NB4 (cell line): ENCODE measurements at regions not wholly inside any gene's neighbourhood (a gene's known extent, or its start where the extent isn't known, plus 50 kb on each side); places are given as distances from the start of the nearest gene placed in this dataset.

ENCODE experiments used
- DNase-seq: peaks from one replicate; pipeline ENCODE4 v3.0.0; 2010; ENCODE audit warnings: low read depth
- H3K4me3 ChIP-seq: one replicate; pipeline ENCODE4 v1.5.1; 2011; ENCODE audit warnings: mild to moderate bottlenecking, low read depth, low read length, moderate library complexity
- MAX ChIP-seq: IDR thresholded peaks from 2 replicates; pipeline ENCODE4 v1.6.1; 2011; ENCODE audit warnings: low read depth, low read length
- MYC ChIP-seq: IDR thresholded peaks from 2 replicates; pipeline ENCODE4 v1.6.1; 2011; ENCODE audit warnings: low read depth, low read length
- POLR2A ChIP-seq: IDR thresholded peaks from 2 replicates; pipeline ENCODE4 v1.6.1; 2011; ENCODE audit warnings: mild to moderate bottlenecking; ENCODE audit not compliant: insufficient read length; ENCODE audit errors: extremely low read depth
- TF ChIP-seq, protein P1 (sequence below): IDR thresholded peaks from one replicate; pipeline ENCODE4 v1.5.1; 2012; ENCODE audit warnings: low read depth, low read length

GRCh38 chr10:109430043-109430760 is 493.1 kb downstream of the XPNPEP1 start:
- H3K4me3 ChIP-seq: no peak overlapping the region
- no peak for DNase-seq
- TF ChIP-seq MAX (no peak), MYC (no peak), POLR2A (no peak)
- TF ChIP-seq, protein P1, sequence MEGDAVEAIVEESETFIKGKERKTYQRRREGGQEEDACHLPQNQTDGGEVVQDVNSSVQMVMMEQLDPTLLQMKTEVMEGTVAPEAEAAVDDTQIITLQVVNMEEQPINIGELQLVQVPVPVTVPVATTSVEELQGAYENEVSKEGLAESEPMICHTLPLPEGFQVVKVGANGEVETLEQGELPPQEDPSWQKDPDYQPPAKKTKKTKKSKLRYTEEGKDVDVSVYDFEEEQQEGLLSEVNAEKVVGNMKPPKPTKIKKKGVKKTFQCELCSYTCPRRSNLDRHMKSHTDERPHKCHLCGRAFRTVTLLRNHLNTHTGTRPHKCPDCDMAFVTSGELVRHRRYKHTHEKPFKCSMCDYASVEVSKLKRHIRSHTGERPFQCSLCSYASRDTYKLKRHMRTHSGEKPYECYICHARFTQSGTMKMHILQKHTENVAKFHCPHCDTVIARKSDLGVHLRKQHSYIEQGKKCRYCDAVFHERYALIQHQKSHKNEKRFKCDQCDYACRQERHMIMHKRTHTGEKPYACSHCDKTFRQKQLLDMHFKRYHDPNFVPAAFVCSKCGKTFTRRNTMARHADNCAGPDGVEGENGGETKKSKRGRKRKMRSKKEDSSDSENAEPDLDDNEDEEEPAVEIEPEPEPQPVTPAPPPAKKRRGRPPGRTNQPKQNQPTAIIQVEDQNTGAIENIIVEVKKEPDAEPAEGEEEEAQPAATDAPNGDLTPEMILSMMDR: no peak

DNA sequence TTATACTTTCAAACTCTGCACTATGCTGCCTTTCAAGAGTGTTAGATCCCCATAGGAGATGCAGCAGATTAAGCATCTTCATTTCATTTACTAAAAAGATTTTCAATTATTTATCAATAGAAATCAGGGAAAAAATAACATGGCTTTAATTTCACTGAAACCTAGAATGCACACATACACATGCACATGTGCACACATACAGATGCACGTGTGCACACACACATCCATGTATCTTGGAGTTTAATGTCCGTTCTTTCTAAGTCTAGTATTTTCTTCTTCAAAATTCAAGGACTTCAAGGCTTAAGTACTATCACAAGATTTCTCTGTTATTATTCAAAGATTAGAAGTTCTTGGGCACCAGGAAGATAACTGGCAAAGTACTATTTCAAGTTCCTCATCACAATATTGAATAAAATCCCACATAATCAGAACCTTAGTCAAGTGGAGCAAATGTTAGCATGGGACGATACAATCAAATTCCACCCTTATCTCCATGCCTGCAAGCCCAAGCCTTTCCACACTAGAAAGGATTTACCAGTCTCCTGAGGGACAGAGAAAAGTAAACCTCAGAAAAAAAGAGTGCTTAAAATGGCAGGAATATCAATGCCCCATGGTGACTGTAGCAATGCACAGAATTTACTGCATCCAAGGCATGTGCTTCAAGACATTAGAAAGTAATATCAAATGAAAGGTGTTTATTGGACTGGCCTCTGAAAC is 494.4 kb downstream of the XPNPEP1 start:
- no peak for DNase-seq
- no peak for TF ChIP-seq MAX
- no peak for TF ChIP-seq MYC
- TF ChIP-seq, protein P1: no peak
- no peak for TF ChIP-seq POLR2A
- no peak overlapping the region for H3K4me3 ChIP-seq

- DNase-seq: no peak
- TF ChIP-seq MYC (no peak), POLR2A (no peak), MAX (no peak)
- TF ChIP-seq, protein P1: no peak
- no peak overlapping the region for H3K4me3 ChIP-seq
Observed at GRCh38 chr10:109427411-109427810, 495.9 kb downstream of the XPNPEP1 start.

DNA sequence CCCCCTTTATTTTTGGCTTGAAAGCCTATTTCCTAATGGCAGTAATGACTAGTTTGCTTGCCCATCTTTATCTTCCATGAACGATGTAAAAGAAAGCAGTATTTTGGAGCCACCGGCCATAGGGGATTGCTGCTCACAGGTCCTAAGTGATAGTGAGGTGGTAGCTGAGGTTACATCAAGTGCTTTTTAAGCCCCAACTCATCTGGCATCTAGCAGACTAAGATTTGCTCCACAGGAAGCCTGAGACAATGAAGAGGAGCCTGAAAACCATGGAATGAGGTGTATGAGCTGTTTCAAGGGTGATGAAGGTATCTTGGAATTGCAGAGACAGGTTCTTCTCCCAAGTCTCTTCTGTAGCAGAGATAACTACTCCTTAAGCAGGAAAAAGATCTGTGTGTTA is 496.3 kb downstream of the XPNPEP1 start:
- TF ChIP-seq MYC (no peak), POLR2A (no peak), MAX (no peak)
- TF ChIP-seq, protein P1: no peak
- no peak for DNase-seq
- H3K4me3 ChIP-seq: no peak overlapping the region

DNA sequence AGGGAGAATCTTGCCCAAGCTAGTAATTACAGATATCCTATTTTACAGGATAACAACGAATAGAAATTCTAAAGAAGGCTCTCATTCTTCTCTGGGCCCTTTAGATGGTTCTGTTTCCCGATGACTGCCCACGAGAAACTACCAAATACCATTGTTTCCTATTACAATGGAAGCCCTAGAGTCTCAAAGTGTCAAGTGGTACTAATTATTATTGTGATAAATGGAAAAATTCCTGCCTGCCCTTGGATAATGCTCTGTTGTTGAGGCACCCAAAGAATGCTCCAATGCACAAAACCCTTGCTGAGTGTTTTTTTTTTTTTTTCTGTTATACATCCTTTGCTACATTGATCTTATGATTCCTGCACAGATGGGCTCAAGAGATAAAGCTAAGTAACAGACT is 504.5 kb downstream of the XPNPEP1 start:
- no peak for DNase-seq
- TF ChIP-seq, protein P1: no peak
- TF ChIP-seq MAX (no peak), MYC (no peak), POLR2A (no peak)
- H3K4me3 ChIP-seq: no peak overlapping the region
